Ascending aorta (tissue), 2 donors: ENCODE measurements at regions not wholly inside any gene's neighbourhood (a gene's known extent, or its start where the extent isn't known, plus 50 kb on each side); places are given as distances from the start of the nearest gene placed in this dataset.
"Not testable (repeated sequence)": the region's sequence is repeated elsewhere in the genome, so short reads cannot be mapped to it uniquely, and the experiment has no call there.

Experiments used
- DNase-seq, 2 donors: peaks; one replicate each; pipeline ENCODE4 v3.0.0-alpha.2; 2019; ENCODE audit warnings: low spot score in 2 of 2
- H3K27ac ChIP-seq, 2 donors: fragments of 200-600 bp; sonication (generic); one replicate each; pipeline ENCODE4 v1.5.1; 2016 to 2017; ENCODE audit warnings: mild to moderate bottlenecking in 1 of 2
- H3K27me3 ChIP-seq: fragments of 200-600 bp; sonication (generic); one replicate; pipeline ENCODE4 v1.5.1; 2017
- H3K36me3 ChIP-seq, 2 donors: fragments of 200-600 bp; sonication (generic); one replicate each; pipeline ENCODE4 v1.5.1; 2016
- H3K4me1 ChIP-seq, 2 donors: fragments of 200-600 bp; sonication (generic); one replicate each; pipeline ENCODE4 v1.5.1; 2016 to 2017; ENCODE audit warnings: mild to moderate bottlenecking in 1 of 2
- H3K4me3 ChIP-seq, 2 donors: fragments of 200-600 bp; sonication (generic); one replicate each; pipeline ENCODE4 v1.5.1; 2016 to 2017; ENCODE audit warnings: mild to moderate bottlenecking in 1 of 2
- H3K9me3 ChIP-seq, 2 donors: fragments of 200-600 bp; sonication (generic); one replicate each; pipeline ENCODE4 v1.5.1; 2016
- CTCF ChIP-seq, 3 experiments: fragments of 200-600 bp in 2 of 3; fragments of 450-650 bp in 1 of 3; sonication (generic) in 2 of 3; IDR thresholded peaks; one replicate each; pipeline ENCODE4 v1.5.1; 2016 to 2019; ENCODE audit warnings: antibody characterized with exemption in 3 of 3, mild to moderate bottlenecking in 1 of 3, moderate library complexity in 1 of 3
- intact Hi-C: fragments of 100-400 bp; cut with DNase I; formaldehyde crosslinking; loops from one replicate; pipeline ENCODE4 v1.15.1; 2023

DNA sequence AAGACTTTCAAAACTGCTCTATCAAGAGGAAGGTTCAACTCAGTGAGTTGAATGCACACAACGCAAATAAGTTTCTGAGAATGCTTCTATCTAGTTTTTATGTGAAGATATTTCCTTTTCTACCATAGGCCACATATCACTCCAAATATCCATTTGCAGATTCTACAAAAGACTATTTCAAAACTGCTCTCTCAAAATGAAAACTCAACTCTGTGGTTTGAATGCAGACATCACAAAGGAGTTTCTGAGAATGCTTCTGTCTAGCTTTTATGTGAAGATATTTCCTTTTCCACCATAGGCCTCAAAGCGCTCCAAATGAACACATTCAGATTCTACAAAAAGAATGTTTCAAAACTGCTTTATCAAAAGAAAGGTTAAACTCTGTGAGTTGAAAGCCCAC is 1093.1 kb upstream of the DEFB115 start:
- intact Hi-C loops, H3K9me3 ChIP-seq, H3K27me3 ChIP-seq, H3K27ac ChIP-seq, DNase-seq, H3K4me3 ChIP-seq, H3K36me3 ChIP-seq, H3K4me1 ChIP-seq: not testable (repeated sequence)

- no peak for TF ChIP-seq CTCF (IDR thresholded peaks at IDR 0.05)
- intact Hi-C loops = no loop called here
- H3K4me3 ChIP-seq = no peak overlapping the region
- no peak overlapping the region for H3K27ac ChIP-seq
- no peaks in the 10 kb centered on the region for H3K27me3 ChIP-seq
- no peaks in the 10 kb centered on the region for H3K4me1 ChIP-seq
- no peak for DNase-seq
- no peaks in the 10 kb centered on the region for H3K36me3 ChIP-seq
- H3K9me3 ChIP-seq = no peaks in the 10 kb centered on the region
These were observed 1089.9 kb upstream of the DEFB115 start for GRCh38 chr20:30167540-30167939.

DNA sequence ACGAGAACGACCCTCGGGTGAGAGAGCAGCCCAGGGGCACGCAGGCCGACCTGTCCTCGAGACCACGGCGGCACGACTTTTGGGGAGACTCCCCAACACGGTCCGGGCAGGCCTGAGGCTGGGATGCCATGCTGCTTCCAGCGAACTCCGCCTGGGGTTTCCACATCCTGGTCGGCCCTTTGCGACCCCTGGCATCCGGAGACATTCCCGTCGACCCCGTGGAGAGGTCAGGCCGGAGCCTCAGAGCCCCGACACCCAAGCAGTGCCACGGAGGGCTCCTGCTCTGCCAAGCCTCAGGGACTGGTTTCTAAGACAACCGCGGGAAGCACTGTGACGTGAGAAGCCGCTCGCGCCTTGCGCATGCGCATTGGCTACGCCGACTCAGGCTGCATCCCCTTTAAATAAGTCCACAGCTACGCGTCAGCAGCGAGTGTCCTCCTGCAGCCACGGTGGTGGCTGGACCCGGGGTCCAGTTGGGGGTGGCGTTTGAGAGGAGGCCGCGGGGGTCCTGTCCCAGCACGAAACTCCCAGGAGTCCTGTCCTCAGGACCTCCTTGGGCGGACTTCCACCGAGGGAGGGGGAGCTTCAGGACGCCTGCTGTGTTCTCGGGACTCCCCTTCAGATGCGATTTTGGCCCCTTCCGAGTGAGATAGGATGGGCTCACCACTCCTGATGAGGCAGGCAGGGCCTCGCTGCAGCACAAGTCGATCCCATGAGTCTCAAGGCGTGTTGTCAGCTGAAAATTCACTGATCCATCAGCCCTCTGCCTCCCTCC is 1089.3 kb upstream of the DEFB115 start:
- Histone ChIP-seq H3K4me1 (no peaks in the 10 kb centered on the region), H3K27ac (no peak overlapping the region), H3K9me3 (no peaks in the 10 kb centered on the region), H3K4me3 (no peak overlapping the region), H3K27me3 (no peaks in the 10 kb centered on the region), H3K36me3 (no peaks in the 10 kb centered on the region)
- intact Hi-C loops = no loop called here
- DNase-seq = no peak
- no peak for TF ChIP-seq CTCF (IDR thresholded peaks at IDR 0.05)

DNA sequence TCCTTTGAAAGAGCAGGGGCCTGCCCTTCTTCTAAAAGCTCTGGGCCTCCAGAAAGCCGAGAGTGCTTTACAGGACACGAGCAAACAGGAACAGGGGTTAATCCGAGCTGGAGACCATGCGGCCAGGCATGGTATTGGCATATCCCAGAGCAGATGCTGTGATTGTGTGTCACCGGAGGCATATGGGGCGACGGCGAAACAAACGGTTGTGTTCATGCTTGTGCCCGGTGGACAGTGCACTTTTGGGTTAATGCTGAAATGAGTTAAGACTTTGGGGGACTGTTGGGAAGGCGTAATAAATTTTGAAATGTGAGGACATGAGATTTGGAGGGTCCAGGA is 1088.7 kb upstream of the DEFB115 start:
- intact Hi-C loops = no loop called here
- H3K36me3 ChIP-seq = no peaks in the 10 kb centered on the region
- TF ChIP-seq CTCF (IDR thresholded peaks at IDR 0.05) = no peak
- H3K27ac ChIP-seq = no peak overlapping the region
- H3K9me3 ChIP-seq = no peaks in the 10 kb centered on the region
- H3K4me1 ChIP-seq = no peaks in the 10 kb centered on the region
- no peak for DNase-seq
- no peaks in the 10 kb centered on the region for H3K27me3 ChIP-seq
- H3K4me3 ChIP-seq = no peak overlapping the region

DNA sequence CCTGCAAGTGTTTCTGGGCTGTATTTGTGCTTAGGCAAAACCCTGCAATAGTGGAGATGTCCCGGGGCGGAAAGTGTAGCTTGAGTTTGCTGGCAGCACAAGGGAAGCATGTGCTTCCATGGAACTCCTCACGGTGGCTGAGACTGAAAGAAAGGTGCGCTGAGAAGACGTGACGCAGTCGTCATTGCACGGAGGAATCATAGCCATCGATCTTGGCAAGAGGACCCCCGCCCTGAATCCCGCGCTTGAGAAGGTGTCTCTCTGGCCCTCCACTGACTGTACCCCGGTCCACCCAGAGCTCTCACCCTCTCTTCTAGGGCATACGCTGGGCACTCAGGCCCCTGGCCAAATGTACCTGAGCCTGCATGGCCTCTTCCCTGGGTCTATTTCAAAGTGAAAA is 1081.8 kb upstream of the DEFB115 start:
- DNase-seq = no peak
- no peaks in the 10 kb centered on the region for H3K4me1 ChIP-seq
- no peak overlapping the region for H3K4me3 ChIP-seq
- H3K27ac ChIP-seq = no peak overlapping the region
- no peaks in the 10 kb centered on the region for H3K9me3 ChIP-seq
- no peaks in the 10 kb centered on the region for H3K36me3 ChIP-seq
- H3K27me3 ChIP-seq = no peaks in the 10 kb centered on the region
- no peak for TF ChIP-seq CTCF (IDR thresholded peaks at IDR 0.05)
- intact Hi-C loops = no loop called here

GRCh38 chr20:30183124-30183523 is 1074.3 kb upstream of the DEFB115 start:
- H3K4me3 ChIP-seq, H3K36me3 ChIP-seq, H3K27me3 ChIP-seq, H3K27ac ChIP-seq, DNase-seq, intact Hi-C loops, H3K9me3 ChIP-seq, H3K4me1 ChIP-seq: not testable (repeated sequence)

DNA sequence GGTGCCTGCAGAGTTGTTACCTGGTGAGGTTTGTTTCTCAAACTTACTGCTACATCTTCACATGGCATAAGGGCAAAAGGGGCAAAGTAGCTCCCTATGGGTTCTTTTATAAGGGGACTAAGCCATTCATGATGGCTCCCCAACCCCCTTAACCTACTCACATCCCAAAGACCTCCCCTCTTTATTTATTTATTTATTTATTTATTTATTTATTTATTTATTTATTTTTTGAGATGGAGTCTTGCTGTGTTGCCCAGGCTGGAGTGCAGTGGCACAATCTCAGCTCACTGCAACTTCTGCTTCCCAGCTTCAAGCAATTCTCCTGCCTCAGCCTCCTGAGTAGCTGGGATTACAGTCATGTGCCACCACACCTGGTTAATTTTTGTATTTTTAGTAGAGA is 1065.7 kb upstream of the DEFB115 start:
- H3K36me3 ChIP-seq, H3K9me3 ChIP-seq, H3K27me3 ChIP-seq, H3K4me1 ChIP-seq, H3K27ac ChIP-seq, H3K4me3 ChIP-seq, intact Hi-C loops, DNase-seq: not testable (repeated sequence)

DNA sequence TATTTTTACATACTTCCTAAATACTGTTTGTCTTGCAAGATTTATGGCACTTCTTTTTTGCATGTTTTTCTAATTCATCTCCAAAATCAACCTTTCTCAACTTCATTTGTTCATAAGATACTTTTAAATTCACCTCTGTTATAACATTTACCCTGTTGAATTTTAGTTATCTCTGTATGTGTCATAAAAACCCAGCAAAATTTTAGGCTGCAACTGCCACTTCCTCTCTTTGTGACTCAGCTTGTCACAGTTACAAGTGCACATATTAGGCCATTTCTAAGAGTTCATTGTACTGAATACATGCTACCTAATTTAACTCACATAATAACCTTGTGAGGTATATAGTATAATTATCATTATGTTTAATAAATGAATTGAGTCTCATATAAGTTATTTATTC is 1023.0 kb upstream of the DEFB115 start:
- H3K36me3 ChIP-seq, H3K27me3 ChIP-seq, H3K4me1 ChIP-seq, intact Hi-C loops, H3K4me3 ChIP-seq, H3K9me3 ChIP-seq, DNase-seq, H3K27ac ChIP-seq: not testable (repeated sequence)

GRCh38 chr20:30275073-30275472 is 982.4 kb upstream of the DEFB115 start:
- H3K4me3 ChIP-seq, H3K27me3 ChIP-seq, H3K27ac ChIP-seq, DNase-seq, H3K4me1 ChIP-seq, H3K36me3 ChIP-seq, H3K9me3 ChIP-seq, intact Hi-C loops: not testable (repeated sequence)
